NCI-H1105 (cell line): ENCODE measurements at regions not wholly inside any gene's neighbourhood (a gene's known extent, or its start where the extent isn't known, plus 50 kb on each side); places are given as distances from the start of the nearest gene placed in this dataset.

Source experiments
- DNase-seq: peaks from one replicate; lab custom pipeline; 2025; lab: John Stamatoyannopoulos, UW

GRCh38 chr7:130897515-130898419 lies 163.8 kb upstream of the KLF14 start:
- no peak for DNase-seq

DNA sequence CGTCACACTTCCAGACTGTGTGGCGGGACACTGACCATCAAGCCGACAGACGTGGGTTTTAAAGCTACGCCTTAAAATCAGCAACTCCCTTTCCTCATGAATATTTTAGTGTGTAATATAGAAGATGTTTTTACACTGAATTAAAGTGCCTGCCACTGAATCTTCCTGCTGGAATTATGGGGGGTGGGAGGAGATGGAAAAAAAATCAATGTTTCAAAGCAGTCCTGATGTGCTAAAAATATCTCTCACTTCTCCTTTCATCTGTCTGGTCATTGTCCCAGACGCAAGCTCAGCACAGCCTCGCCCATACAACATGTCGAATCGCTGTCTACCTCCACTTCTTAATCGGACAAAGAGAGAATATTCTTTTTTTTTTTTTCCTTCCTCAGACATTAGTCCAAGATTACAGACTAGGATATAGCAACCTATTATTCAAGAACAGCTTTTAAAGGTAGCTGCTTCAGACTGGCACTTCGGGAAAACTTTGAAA lies 165.1 kb upstream of the KLF14 start:
- no peak for DNase-seq

GRCh38 chr7:130899638-130900401 lies 165.8 kb upstream of the KLF14 start:
- no peak for DNase-seq

GRCh38 chr7:130900471-130901076 lies 166.6 kb upstream of the KLF14 start:
- DNase-seq: no peak

DNA sequence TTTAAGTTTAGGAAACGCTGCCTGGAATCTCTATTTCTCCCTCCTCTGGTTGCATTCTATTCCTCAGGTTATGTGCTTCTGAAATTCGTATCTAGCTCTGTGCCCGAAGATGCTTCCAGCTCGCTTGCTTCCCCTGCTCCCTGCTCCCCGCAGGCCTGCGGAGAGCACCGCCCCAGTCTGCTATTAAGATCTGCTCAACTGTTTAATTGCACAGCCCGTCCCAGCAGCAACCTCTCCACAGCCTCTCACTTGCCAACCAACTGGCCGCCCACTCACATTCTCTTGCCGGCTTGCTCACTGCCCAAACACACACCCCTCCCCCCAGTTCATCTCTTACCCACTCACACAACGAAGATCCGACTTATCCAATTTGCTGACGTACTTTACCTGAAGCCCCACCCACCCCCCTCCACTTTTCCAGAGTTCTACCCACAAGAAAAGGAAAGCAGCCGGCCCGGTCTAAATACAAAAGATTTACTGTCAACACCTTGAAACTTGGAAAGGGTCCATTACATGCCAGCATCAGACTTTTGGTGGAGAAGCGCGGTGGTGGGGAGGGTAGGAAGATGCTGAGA lies 167.3 kb upstream of the KLF14 start:
- no peak for DNase-seq

GRCh38 chr7:130902755-130903357 lies 168.8 kb upstream of the KLF14 start:
- no peak for DNase-seq

DNA sequence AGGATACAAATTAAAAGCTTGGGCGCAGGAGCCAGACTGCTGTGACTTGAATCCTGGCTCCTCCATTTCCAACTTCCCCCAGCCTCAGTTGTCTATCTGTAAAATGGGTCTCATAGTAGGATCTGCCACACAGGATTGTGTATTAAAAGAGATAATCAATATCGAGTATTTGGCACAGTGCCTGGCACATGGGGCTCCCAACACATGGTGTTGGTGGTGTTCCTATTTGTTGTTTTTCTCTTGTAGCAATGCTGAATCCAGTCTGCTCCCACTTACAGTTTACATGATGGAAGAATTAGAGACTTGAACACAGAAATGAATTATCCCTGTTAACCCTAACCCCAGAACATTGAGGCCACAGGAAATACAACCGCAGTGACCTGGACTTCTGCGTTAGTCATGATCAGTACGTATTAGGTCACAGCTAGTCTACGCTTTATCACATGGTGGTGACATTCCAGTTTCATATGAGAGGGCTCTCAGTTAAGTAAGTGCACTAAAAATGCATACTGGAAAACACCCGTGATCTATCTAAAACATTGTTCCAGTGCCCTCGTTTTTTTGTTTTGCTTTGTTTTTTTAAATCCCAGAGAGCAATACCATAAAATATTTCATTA lies 169.5 kb upstream of the KLF14 start:
- no peak for DNase-seq

DNA sequence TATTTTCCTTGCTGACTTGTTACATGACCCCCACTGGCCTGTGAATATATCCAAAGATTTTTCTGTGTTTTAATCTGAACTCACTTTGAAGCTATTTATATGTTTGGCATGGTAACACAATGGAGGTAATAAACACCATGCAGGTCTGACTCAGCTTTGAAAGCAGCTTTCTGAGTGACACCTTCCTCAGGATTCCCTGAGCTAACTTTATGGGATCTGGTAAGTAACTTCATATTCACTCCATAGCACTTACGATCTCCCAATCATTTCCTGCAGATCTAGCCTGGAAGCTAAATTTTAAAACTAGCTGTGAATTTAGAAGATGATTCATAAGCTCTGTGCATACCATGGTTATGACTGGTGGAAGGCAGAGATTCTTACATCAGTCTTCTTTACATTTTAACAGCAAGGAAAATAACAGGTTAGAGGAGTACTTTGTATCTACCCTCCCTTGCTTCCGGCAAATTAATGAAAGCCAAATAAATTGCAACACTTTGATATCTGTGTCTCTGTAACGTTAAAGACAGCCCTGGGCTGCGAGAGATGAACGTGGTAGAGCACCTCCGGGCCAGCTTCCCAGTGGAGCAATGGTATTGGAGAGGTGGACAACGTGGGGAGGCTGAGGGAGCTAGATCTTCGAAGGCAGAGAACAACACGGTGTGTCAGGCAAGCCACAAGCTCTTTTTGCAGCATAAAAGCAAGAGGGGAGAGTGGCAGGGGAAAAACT lies 170.2 kb upstream of the KLF14 start:
- DNase-seq: no peak

DNA sequence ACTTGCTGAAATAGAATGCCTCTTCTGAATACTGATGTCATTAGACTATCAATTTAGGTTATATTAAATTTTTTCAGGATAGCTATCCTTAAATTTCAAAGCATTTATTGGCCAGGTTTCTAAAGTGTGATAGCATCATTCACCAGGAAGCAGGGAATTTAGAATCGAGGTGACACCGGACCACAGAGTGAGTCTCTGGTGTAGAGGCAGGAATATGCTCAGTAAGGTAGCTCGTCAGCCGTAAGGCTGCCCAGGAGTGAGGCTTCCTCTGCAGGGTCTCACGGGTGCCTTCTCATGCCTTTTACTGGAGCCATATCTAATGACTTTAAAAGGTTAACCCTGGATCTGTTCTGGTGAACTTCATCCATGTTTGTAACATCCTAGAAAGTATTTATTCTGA lies 170.8 kb upstream of the KLF14 start:
- no peak for DNase-seq

GRCh38 chr7:130906575-130906974 lies 172.6 kb upstream of the KLF14 start:
- DNase-seq: no peak

GRCh38 chr7:130907439-130907838 lies 173.4 kb upstream of the KLF14 start:
- DNase-seq: no peak

DNA sequence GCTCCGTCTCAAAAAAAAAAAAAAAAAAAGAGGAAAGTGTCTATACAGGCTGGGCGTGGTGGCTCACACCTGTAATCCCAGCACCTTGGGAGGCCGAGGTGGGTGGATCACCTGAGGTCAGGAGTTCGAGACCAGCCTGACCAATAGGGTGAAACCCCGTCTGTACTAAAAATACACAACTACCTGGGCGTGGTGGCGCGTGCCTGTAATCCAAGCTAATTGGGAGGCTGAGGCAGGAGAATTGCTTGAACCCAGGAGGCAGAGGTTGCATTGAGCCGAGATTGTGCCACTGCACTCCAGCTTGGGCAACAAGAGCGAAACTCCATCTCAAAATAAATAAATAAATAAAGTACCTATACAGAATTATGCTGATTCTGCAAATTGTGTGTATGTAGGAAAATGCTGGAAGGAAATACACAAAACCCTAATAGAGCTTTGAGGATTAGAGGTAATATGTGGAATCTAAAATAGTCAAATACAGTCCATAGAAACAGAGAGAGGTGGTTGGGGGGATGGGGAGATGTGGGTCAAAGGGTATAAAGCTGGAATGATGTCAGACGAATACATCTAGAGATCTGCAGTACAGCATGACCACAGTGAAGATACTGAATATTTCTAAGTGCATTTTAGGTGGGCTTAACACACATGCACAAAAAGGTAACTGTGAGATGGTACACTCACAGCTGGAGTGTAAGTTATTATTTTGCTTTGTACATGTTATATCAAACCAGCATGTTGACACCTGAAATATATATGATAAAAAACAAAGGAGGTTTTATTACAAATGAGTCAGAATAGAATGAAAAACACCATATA lies 174.5 kb upstream of the KLF14 start:
- DNase-seq: no peak

DNA sequence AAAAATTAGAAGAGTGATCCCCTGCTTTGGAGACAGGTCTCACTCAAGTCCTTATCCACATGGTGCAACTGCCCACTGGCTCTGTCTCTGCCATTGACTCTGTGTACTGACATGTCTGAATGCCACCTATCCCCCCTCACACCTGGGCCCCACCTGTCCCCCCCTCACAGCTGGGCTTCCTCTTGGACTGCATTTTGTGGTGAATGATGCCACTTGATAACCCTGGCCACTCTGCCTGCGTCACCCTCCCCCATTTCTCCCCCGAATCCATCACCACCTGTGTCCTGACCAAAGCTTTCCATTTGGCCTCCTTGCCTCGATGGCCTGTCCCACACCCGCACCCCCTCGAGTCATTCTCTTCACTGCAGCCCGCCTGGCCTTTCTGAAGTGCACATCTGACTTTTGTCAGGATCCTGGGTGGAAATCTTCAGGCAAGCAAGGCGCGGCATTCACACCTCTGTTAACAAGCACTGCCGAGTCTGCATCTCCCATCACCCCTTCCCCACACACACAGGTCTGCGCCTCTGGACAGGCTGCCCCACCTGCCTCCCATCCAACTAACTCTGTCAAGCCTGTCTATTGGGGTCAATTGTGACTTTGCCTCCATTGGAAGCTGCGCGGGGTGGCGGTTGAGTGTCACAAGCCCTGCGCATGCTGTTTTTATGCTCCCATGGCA lies 175.3 kb upstream of the KLF14 start:
- DNase-seq: no peak

GRCh38 chr7:130909881-130910672 lies 176.1 kb upstream of the KLF14 start:
- DNase-seq: no peak

GRCh38 chr7:130910949-130911944 lies 177.2 kb upstream of the KLF14 start:
- DNase-seq: no peak

DNA sequence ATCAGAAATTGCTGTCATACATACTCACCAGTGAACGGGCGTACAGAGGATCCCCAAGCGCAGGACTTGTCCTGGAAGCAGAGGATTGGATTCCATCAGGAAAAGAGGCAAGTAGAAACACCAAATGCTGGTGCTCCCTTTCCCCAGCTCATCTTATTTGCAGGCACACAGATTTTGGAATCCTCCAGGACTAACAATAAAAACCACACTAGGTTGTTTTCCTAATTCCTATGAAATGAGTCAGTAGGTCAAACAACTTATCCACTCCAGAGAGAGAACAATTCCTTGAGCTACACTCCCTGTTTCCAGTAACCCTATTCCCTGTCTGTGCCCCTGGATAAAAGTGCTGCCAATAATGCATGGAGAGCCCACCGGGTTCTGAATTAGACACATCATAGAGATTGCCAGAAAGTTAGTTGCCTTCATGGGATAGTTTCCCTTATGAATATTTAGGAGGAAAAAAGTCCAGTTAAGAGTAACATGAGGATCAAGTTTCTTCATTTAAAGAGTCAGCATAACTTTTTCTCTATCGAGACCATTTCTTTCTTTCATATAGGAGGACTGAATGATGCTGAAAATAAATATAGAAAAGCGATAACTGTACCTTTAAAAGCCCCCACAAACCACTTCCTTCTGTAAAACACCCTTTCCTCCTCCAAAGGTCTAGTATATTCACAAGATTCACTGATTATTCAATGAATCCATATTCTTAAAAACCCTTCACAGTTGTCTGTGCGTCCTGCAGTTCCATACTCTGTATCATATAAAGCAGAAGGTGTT lies 178.3 kb upstream of the KLF14 start:
- DNase-seq: no peak
